ENCODE measurements at regions not wholly inside any gene's neighbourhood (a gene's known extent, or its start where the extent isn't known, plus 50 kb on each side); places are given as distances from the start of the nearest gene placed in this dataset.

- TF ChIP-seq ZNF462 (CRISPR knock-in tag; IDR thresholded peaks at IDR 0.05) (no peak), EZH2 (IDR thresholded peaks at IDR 0.05; ENCODE audit: low read depth, unreplicated experiment) (no peak)
Measured at GRCh38 chr11:15738931-15739330, 617.4 kb downstream of the SOX6 start (continued).

- Histone ChIP-seq H3K4me1 (ENCODE audit: insufficient read depth) (no peaks in the 10 kb centered on the region), H3K4me3 (no peak overlapping the region), H3K27ac (ENCODE audit: low read depth) (no peak overlapping the region), H4K20me1 (replicated peaks; ENCODE audit: insufficient read depth) (no peaks in the 10 kb centered on the region), H3K9me2 (ENCODE audit: insufficient read depth) (no peaks in the 10 kb centered on the region), H3K4me2 (no peak overlapping the region), H2AFZ (peak overlapping the region; percentile 56; the same call in 1 of the 2 replicates), H3K79me2 (replicated peaks; ENCODE audit: insufficient read depth) (no peaks in the 10 kb centered on the region), H3K27me3 (ENCODE audit: insufficient read depth) (no peaks in the 10 kb centered on the region), H3K36me3 (ENCODE audit: insufficient read depth) (no peaks in the 10 kb centered on the region), H3F3A (replicated peaks; ENCODE audit: low read depth) (no peaks in the 10 kb centered on the region)
- Mint-ChIP-seq H3K4me1 (no peaks in the 10 kb centered on the region; the same call in 2 of the 3 replicates), H3K27me3 (ENCODE audit: insufficient read depth, low read depth, poor library complexity) (no peaks in the 10 kb centered on the region), H3K9me3 (no peaks in the 10 kb centered on the region), H3K27ac (no peak overlapping the region), H3K36me3 (ENCODE audit: low read depth) (no peaks in the 10 kb centered on the region), H3K4me3 (no peak overlapping the region)
- ATAC-seq (no peak), DNase-seq (ENCODE audit: low spot score) (no peak)
- TF ChIP-seq ZNF462 (CRISPR knock-in tag; IDR thresholded peaks at IDR 0.05) (no peak), EZH2phosphoT487 (IDR thresholded peaks at IDR 0.05; ENCODE audit: unreplicated experiment) (no peak), NANOG (IDR thresholded peaks at IDR 0.05; ENCODE audit: borderline replicate concordance) (no peak), STAT1 (IDR thresholded peaks at IDR 0.05; ENCODE audit: unreplicated experiment) (no peak), ZNF331 (CRISPR knock-in tag; IDR thresholded peaks at IDR 0.05; ENCODE audit: low read depth) (no peak), ZNF114 (CRISPR knock-in tag; IDR thresholded peaks at IDR 0.05) (no peak)
Measured at GRCh38 chr11:15742626-15743519, 613.5 kb downstream of the SOX6 start.
